GM18505 (cell line): ENCODE measurements at regions not wholly inside any gene's neighbourhood (a gene's known extent, or its start where the extent isn't known, plus 50 kb on each side); places are given as distances from the start of the nearest gene placed in this dataset.
A peak's percentile ranks its signal among the peaks of the same experiment; 100 is the strongest.

ENCODE experiments used
- ATAC-seq: cut with Tn5 transposase; IDR thresholded peaks from one replicate; pipeline ENCODE4 v1.9.1; 2021; ENCODE audit not compliant: unreplicated experiment
- POLR2A ChIP-seq: IDR thresholded peaks from 4 replicates; pipeline ENCODE4 v1.6.1; 2011; ENCODE audit warnings: borderline replicate concordance; ENCODE audit not compliant: insufficient read depth, insufficient read length; ENCODE audit errors: extremely low read depth

DNA sequence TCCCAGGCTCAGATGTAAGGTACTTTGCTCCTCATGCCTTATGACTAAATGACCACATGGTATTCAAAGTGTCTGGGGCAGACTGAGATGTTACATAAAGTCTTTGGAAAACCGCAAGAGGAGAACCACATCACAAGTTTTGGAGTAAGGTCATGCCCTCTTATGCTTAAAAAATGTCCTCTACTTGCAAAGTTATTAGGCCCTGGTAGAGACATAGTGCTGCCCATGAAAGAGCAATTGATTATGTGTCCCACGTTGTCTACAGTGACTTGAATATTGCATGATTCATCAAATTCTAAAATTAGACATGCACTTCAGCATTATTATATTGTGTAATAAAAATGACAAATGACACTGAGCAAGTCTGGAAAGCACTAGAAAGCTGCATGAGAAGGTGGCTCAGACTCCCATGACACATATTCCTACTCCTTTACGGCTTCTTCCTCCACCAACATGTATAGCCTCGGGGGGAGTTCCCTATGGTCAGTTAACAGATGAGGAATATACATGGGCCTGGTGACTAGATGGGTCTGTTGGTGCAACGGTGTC lies 602.6 kb upstream of the VRK2 start:
- no peak for ATAC-seq
- no peak for TF ChIP-seq POLR2A

DNA sequence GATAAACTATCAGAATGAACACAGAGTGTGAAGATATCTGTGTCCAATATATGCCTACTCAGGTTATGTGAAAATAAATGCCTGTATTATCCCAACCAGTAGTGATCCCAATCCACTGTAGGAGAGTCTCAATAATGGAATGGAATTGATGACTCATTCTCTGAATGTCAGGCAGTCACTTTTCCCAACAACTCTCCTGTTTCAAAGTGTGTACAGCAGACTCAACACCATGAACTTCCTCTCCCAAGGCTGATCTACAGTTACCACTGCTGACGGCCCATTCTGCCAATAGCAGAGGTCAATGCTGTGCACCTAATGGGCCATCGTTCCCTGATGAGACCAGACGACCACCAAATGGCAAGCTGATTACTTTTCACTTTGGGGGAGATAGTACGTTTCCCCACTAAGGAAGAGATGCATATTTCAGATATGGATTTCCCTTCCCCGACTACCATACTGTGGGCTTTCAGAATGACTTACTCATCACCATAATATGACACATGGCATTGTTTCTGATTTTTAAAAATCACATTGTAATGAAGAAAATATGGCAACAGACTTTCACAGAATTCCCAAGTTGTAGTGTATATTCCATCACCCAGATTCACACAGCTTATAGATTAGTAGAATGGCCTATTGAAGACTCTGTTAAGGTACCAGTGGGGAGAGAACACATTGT lies 601.7 kb upstream of the VRK2 start:
- ATAC-seq = no peak
- TF ChIP-seq POLR2A = no peak

DNA sequence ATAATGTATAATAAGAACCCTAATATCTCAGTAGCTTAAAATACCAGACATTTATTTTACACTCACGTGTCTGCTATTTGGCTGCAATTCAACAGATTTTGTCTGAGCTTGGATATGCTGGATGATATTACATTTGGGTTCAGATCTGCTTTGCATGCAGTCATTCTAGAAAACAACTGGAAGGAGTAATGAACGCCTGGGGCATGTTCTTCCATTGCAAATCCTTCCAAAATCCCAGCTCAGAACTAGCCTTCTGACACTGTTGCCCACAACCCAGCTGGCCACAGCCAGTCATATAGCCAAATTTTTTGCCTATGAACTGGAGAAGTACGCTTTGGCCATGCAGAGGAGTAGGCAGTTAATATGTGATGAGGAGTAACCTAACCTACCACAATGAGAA lies 597.8 kb upstream of the VRK2 start:
- TF ChIP-seq POLR2A = no peak
- no peak for ATAC-seq

DNA sequence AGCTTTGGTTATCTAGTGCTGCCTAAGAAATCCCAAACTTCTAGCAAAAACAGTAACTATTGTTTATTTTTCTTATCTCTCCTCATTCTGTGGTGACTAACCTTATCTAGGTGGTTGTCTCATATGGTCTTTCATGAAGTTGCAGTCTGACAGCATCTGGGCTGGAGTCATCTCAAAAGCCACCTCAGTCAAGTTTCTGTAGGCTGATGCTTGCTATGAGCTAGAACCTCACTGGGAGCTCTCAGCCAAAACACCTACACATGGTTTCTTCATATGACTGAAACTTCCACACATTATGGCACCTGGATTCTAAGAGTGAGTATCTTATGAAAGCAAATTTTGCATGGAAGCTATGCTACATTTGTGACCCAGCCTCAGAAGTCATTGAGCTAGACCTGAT lies 596.4 kb upstream of the VRK2 start:
- peak; percentile 85 for ATAC-seq
- no peak for TF ChIP-seq POLR2A

DNA sequence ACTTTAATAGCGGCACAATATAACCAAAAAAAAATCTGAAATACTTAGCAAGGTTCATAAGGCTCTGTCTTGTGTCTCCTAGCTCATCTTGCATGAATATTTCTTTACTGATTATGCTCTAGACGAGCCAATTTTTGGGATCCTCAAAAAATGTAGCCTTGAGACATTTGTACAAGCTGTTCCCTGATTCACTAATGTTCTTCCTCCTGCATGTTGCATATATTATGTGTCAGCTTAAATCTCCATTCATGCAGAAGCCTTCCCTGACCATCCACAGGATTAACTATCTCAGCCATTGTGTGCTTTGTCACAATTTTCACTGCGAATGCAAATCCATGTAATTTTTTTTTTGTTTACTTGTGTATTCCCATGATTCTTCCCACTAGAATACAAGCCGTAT lies 594.0 kb upstream of the VRK2 start:
- no peak for TF ChIP-seq POLR2A
- no peak for ATAC-seq

DNA sequence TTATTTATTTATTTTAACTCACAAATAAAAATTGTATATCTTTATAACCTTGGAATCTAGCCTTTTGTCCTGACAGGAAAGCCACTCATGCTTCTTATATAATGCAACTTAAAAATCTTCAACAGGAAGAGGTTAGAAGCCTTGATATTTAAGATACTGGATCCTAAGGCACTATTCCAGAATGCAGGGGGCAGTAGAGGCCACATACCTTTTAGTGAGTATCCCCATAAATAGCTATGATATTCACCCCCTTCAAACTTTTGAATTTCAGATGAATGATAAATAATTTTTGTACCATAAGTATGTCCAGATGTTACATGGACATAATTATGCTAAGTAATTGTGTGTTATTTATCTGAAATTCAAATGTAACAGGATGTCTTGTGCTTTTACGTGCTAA lies 592.7 kb upstream of the VRK2 start:
- TF ChIP-seq POLR2A = no peak
- no peak for ATAC-seq

DNA sequence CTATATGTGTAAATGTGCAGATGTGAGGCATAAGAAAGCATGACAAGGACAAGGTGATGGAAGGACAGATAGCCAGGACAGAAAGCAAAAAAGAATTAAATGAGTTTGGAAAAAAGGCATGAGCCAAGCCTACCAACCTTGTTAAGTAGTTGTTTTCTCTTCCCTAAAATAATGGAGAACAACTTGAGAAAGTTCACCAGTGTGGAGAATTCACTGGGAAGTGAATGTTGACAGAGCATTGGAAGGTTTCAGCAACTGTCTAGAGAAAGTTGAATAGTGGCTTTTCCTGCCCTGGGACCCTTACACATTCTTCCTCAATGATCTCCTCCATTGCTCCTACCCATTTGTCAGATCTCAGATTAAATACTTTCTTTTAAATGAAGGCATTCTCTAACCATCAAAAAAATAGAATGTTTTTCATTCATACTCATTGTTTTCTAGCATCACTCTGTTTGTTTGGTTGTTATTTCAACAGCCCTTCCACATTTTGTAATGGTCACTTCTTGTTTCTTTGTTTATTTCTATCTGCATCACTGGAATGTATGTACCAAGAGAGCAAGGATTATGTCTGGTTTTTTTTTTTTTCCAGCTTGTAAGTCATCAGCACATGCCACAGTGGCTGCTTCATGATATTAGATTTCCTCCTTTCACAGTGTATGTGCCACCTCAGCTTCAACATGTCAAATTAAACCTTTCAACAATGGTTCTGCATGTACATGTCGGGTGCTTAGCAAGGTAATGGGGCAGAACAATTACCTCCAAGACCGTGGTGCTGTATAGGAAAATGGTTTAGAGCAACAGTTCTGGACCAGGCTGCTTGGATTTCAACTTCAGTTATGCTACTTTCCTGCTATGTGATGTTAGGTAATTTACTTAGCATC lies 586.0 kb upstream of the VRK2 start:
- ATAC-seq = no peak
- no peak for TF ChIP-seq POLR2A

DNA sequence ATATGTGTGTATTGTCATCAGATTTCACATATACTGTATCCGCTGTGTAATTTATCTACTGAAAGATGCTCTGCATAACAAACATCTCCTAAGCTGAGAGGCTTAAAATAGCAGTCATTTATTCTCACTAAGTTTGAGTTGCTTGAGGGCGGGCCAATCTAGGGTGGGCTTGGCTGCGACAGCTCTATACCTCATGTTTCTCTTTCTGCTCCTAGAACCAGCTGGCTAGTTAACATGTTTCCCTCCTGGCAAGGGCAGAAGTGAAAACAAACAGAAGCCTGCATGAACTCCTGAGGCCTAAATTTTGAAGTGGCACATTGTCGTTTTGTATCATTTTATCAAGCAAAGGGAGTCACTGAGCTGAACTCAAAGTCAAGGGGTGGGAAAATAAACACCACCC lies 585.0 kb upstream of the VRK2 start:
- TF ChIP-seq POLR2A = no peak
- no peak for ATAC-seq

DNA sequence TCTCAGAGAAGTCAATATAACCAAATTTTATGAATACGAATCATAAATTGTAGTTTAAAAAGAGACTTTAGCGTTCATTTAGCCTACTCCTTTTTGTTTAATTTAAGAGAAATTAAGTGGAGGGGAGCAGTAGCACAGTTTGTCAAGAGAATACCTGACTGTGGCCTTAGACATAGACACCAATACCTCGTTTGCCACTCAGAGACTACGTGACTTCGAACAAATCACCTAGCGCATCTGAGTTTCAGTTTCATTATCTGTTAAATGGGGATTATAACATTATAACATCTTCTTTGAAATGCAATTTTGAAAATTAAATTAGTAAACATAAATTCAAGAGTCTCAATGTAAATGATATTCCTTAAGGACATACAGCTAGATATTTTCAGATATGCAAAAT lies 581.5 kb upstream of the VRK2 start:
- ATAC-seq = no peak

DNA sequence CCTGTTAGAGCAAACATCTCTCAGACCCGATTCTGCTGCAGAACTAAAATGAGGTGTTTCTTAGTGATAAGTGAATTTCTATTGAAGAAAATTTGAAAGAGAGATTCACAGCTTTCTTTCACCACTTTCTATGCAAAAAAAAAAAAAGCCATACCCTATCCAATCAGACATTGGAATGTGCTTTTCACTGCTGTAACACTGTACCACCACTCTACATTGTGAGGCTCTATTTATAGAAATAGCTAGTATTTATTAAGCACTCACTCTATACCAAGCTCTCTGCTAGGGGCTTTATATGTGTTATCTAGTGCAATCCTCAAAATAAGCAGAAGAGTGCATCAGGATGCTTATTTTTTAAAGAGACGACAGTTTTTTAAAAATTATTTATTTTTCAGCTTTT lies 580.6 kb upstream of the VRK2 start:
- no peak for ATAC-seq
- TF ChIP-seq POLR2A = no peak

More for the DNA sequence above, 581.5 kb upstream of the VRK2 start:
- no peak for TF ChIP-seq POLR2A

DNA sequence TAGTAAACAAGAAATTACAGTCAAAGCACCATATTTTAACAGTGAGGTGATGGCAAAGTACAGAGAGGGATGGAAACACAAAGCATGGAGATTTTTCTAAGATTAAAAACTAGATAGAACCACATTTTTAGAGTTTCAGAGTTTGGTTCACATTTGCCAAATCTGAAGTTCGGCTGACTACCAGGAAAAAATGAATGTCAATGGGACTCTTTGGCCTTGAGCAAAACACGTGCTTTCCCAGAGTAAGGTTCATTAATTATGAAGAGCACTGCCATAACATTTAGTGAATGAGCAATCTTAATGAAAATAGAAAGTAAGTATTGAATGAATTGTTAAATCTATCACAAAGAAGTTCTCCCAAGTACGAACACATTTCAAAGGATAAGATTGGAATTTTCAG lies 571.2 kb upstream of the VRK2 start:
- no peak for TF ChIP-seq POLR2A
- no peak for ATAC-seq

DNA sequence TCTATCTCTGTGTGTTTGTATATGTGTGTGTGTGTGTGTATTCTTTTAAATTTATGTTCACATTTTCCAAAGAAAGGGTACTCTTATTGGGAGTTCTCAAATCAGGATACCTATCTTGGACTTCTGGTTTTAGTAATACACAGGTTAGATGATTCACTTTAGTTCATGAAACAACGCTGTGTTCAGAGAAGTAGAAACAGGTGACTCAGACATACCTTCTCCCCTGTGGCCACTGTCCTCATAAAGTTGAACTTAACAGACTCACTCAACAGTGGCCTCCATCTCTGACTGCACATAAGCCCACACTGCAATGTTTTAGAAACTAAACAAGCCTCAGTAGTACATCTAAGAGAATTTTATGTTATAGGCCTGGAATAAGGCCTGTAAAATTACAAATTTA lies 566.6 kb upstream of the VRK2 start:
- TF ChIP-seq POLR2A = no peak
- no peak for ATAC-seq

DNA sequence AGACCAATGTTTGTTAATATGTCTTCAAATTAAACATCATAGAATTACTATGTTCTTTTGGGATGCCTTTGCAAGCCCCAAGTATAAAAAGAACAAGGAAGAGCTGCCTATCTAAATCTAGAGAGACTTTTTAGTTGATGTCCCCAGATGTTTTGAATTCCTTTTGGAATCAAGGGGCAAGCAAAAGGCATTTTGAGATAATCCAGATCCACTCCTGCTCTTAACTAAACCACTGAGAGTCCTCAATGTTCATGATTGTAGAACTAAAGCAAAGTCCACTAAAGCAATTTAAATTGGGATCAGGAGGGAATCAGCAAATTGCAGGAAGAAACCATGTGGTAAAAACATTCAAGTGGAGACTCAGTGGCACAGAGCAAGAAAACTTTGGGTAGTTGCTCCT lies 558.5 kb upstream of the VRK2 start:
- no peak for ATAC-seq
- no peak for TF ChIP-seq POLR2A

DNA sequence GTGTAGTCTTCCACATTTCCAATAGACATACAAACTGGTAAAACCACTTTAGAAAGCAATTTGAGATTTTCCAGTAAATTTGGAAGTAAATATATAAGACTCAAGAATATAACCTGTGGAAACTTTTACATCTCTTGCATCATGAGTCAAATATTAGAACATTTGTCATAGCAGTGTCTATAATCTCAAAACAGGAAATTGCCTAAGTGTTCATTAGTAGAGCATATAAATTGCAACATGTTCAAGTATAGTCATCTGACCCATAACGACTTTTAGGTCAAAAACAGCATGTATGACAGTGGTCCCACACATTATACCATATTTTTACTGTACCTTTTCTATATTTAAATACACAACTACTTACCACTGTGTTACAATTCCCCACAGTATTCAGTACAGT lies 555.9 kb upstream of the VRK2 start:
- TF ChIP-seq POLR2A = no peak
- no peak for ATAC-seq
